ENCODE measurements at regions not wholly inside any gene's neighbourhood (a gene's known extent, or its start where the extent isn't known, plus 50 kb on each side); places are given as distances from the start of the nearest gene placed in this dataset.

- no peak for FAIRE-seq
- DNase-seq (ENCODE audit: low read depth, low spot score) = no peak
- H3K27ac ChIP-seq (ENCODE audit: control insufficient read depth, insufficient read depth, low read length) = no peak overlapping the region
Measured at GRCh38 chr5:73234204-73234555, 61.2 kb downstream of the TMEM174 start.

GRCh38 chr5:73233461-73234203 lies 60.6 kb downstream of the TMEM174 start:
- H4K20me1 ChIP-seq (ENCODE audit: control insufficient read depth, extremely low read depth, insufficient read depth, low read length) = no peaks in the 10 kb centered on the region
- H3K36me3 ChIP-seq (ENCODE audit: control insufficient read depth in 2 of 2, extremely low read depth in 1 of 2, insufficient read depth in 2 of 2, low read length in 2 of 2) = no peaks in the 10 kb centered on the region
- dilution Hi-C loops (cut with MboI; ENCODE audit: extremely low pct_ligation_motif_present, low sequenced_read_pairs) = no loop called here
- H3K4me1 ChIP-seq (ENCODE audit: control insufficient read depth, extremely low read depth, insufficient read depth, low read length) = peaks cover 24% of the 10 kb centered on the region
- peak overlapping the region; percentile 33 for H3K9ac ChIP-seq (ENCODE audit: control insufficient read depth, extremely low read depth, insufficient read depth, low read length)
- TF ChIP-seq EZH2 (IDR thresholded peaks at IDR 0.05; ENCODE audit: low read length) = no peak
- TF ChIP-seq CTCF (optimal IDR thresholded peaks at IDR 0.05 in 1 of 3, IDR thresholded peaks at IDR 0.05 in 1 of 3, conservative IDR thresholded peaks at IDR 0.05 in 1 of 3; ENCODE audit: extremely low read depth in 1 of 3, insufficient read depth in 2 of 3, low read length in 3 of 3) = no peak
- no peaks in the 10 kb centered on the region for H3K9me1 ChIP-seq (ENCODE audit: control insufficient read depth, extremely low read depth, insufficient read depth, low read length)
- peak overlapping the region; percentile 58 for H3K4me2 ChIP-seq (ENCODE audit: control insufficient read depth, extremely low read depth, insufficient read depth, low read depth, low read length)
- peak overlapping the region; percentile 77 for H2AFZ ChIP-seq (ENCODE audit: control insufficient read depth, low read length)
- H3K27ac ChIP-seq (ENCODE audit: control insufficient read depth, insufficient read depth, low read length) = no peak overlapping the region
- H3K9me3 ChIP-seq (ENCODE audit: control insufficient read depth, low read depth, low read length) = no peaks in the 10 kb centered on the region
- no peaks in the 10 kb centered on the region for H3K79me2 ChIP-seq (ENCODE audit: control insufficient read depth, insufficient read depth, low read length)
- no peak for FAIRE-seq
- H3K4me3 ChIP-seq (ENCODE audit: control insufficient read depth in 2 of 3, extremely low read depth in 1 of 3, insufficient read depth in 2 of 3, low read depth in 1 of 3, low read length in 3 of 3) = peak overlapping the region in 1 of 3 experiments; percentile 51
- H3K27me3 ChIP-seq (ENCODE audit: control insufficient read depth, extremely low read depth, insufficient read depth, low read length) = no peaks in the 10 kb centered on the region
- no peak for DNase-seq (ENCODE audit: low read depth, low spot score)

More at GRCh38 chr5:73234204-73234555, 61.2 kb downstream of the TMEM174 start:
- Histone ChIP-seq H3K27me3 (ENCODE audit: control insufficient read depth, extremely low read depth, insufficient read depth, low read length) (no peaks in the 10 kb centered on the region), H3K79me2 (ENCODE audit: control insufficient read depth, insufficient read depth, low read length) (no peaks in the 10 kb centered on the region), H3K9me1 (ENCODE audit: control insufficient read depth, extremely low read depth, insufficient read depth, low read length) (no peaks in the 10 kb centered on the region), H3K36me3 (ENCODE audit: control insufficient read depth in 2 of 2, extremely low read depth in 1 of 2, insufficient read depth in 2 of 2, low read length in 2 of 2) (no peaks in the 10 kb centered on the region), H3K4me2 (ENCODE audit: control insufficient read depth, extremely low read depth, insufficient read depth, low read depth, low read length) (peak overlapping the region; percentile 58), H2AFZ (ENCODE audit: control insufficient read depth, low read length) (no peak overlapping the region), H3K9ac (ENCODE audit: control insufficient read depth, extremely low read depth, insufficient read depth, low read length) (no peak overlapping the region), H3K4me1 (ENCODE audit: control insufficient read depth, extremely low read depth, insufficient read depth, low read length) (peaks cover 22% of the 10 kb centered on the region), H3K4me3 (ENCODE audit: control insufficient read depth in 2 of 3, extremely low read depth in 1 of 3, insufficient read depth in 2 of 3, low read depth in 1 of 3, low read length in 3 of 3) (no peak overlapping the region), H4K20me1 (ENCODE audit: control insufficient read depth, extremely low read depth, insufficient read depth, low read length) (no peaks in the 10 kb centered on the region), H3K9me3 (ENCODE audit: control insufficient read depth, low read depth, low read length) (no peaks in the 10 kb centered on the region)
- no peak for TF ChIP-seq CTCF (optimal IDR thresholded peaks at IDR 0.05 in 1 of 3, IDR thresholded peaks at IDR 0.05 in 1 of 3, conservative IDR thresholded peaks at IDR 0.05 in 1 of 3; ENCODE audit: extremely low read depth in 1 of 3, insufficient read depth in 2 of 3, low read length in 3 of 3)
- no peak for TF ChIP-seq EZH2 (IDR thresholded peaks at IDR 0.05; ENCODE audit: low read length)
- dilution Hi-C loops (cut with MboI; ENCODE audit: extremely low pct_ligation_motif_present, low sequenced_read_pairs) = no loop called here
